ENCODE measurements at regions not wholly inside any gene's neighbourhood (a gene's known extent, or its start where the extent isn't known, plus 50 kb on each side); places are given as distances from the start of the nearest gene placed in this dataset.

GRCh38 chr3:103752986-103753385 lies 1318.2 kb downstream of the ZPLD1 start:
- TF ChIP-seq POLR2A (IDR thresholded peaks at IDR 0.05) (no peak), POLR2AphosphoS5 (IDR thresholded peaks at IDR 0.05) (no peak)
- H3K4me1 ChIP-seq = no peaks in the 10 kb centered on the region
- intact Hi-C loops (cut with DNase I) = no loop called here
- H3K27ac ChIP-seq = no peak overlapping the region
- H3K4me3 ChIP-seq = no peak overlapping the region
- DNase-seq = no peak
- H3K9me3 ChIP-seq = no peaks in the 10 kb centered on the region
- no peaks in the 10 kb centered on the region for H3K36me3 ChIP-seq
- no peaks in the 10 kb centered on the region for H3K27me3 ChIP-seq

GRCh38 chr3:103767635-103768034 lies 1332.8 kb downstream of the ZPLD1 start:
- H3K27me3 ChIP-seq = no peaks in the 10 kb centered on the region
- H3K9me3 ChIP-seq = no peaks in the 10 kb centered on the region
- no peaks in the 10 kb centered on the region for H3K4me1 ChIP-seq
- intact Hi-C loops (cut with DNase I) = no loop called here
- TF ChIP-seq POLR2AphosphoS5 (IDR thresholded peaks at IDR 0.05) = no peak
- no peak for TF ChIP-seq CTCF (IDR thresholded peaks at IDR 0.05)
- no peak for TF ChIP-seq POLR2A (IDR thresholded peaks at IDR 0.05)
- TF ChIP-seq EP300 (IDR thresholded peaks at IDR 0.05) = no peak
- no peak for DNase-seq
- WGBS, 2 donors = 92 to 93% methylated on average over 12 of the region's 12 CpGs
- no peaks in the 10 kb centered on the region for H3K36me3 ChIP-seq
- H3K4me3 ChIP-seq = no peak overlapping the region
- no peak overlapping the region for H3K27ac ChIP-seq

- Histone ChIP-seq H3K4me3 (no peak overlapping the region), H3K27me3 (no peaks in the 10 kb centered on the region), H3K27ac (no peak overlapping the region), H3K4me1 (peaks cover 0 to 14% (median 6%) of the 10 kb centered on the region in 4 donors), H3K36me3 (no peaks in the 10 kb centered on the region), H3K9me3 (no peaks in the 10 kb centered on the region)
- intact Hi-C loops (cut with DNase I) = no loop called here
- DNase-seq = no peak
- WGBS, 2 donors = 79 to 83% methylated on average over 2 of the region's 2 CpGs
- TF ChIP-seq POLR2A (IDR thresholded peaks at IDR 0.05) = no peak
- no peak for TF ChIP-seq CTCF (IDR thresholded peaks at IDR 0.05)
- no peak for TF ChIP-seq EP300 (IDR thresholded peaks at IDR 0.05)
- no peak for TF ChIP-seq POLR2AphosphoS5 (IDR thresholded peaks at IDR 0.05)
Observed at GRCh38 chr3:103785017-103785416, 1350.2 kb downstream of the ZPLD1 start.

- no peak overlapping the region for H3K27ac ChIP-seq
- peaks cover 0 to 14% (median 6%) of the 10 kb centered on the region in 4 donors for H3K4me1 ChIP-seq
- intact Hi-C loops (cut with DNase I) = no loop called here
- no peak overlapping the region for H3K4me3 ChIP-seq
- H3K9me3 ChIP-seq = no peaks in the 10 kb centered on the region
- TF ChIP-seq POLR2AphosphoS5 (IDR thresholded peaks at IDR 0.05) (no peak), EP300 (IDR thresholded peaks at IDR 0.05) (no peak), CTCF (IDR thresholded peaks at IDR 0.05) (no peak), POLR2A (IDR thresholded peaks at IDR 0.05) (no peak)
- no peaks in the 10 kb centered on the region for H3K36me3 ChIP-seq
- WGBS, 2 donors = 44 to 67% methylated on average over 1 of the region's 1 CpG
- H3K27me3 ChIP-seq = no peaks in the 10 kb centered on the region
- DNase-seq = no peak
Observed at GRCh38 chr3:103785537-103785936, 1350.7 kb downstream of the ZPLD1 start.

GRCh38 chr3:103786296-103786695 lies 1351.5 kb downstream of the ZPLD1 start:
- 13 to 43% methylated on average over 4 of the region's 4 CpGs for WGBS, 2 donors
- TF ChIP-seq POLR2A (IDR thresholded peaks at IDR 0.05) (no peak), CTCF (IDR thresholded peaks at IDR 0.05) (no peak), POLR2AphosphoS5 (IDR thresholded peaks at IDR 0.05) (no peak), EP300 (IDR thresholded peaks at IDR 0.05) (no peak)
- intact Hi-C loops (cut with DNase I) = no loop called here
- Histone ChIP-seq H3K9me3 (no peaks in the 10 kb centered on the region), H3K4me1 (peaks cover 0 to 14% (median 6%) of the 10 kb centered on the region in 4 donors), H3K36me3 (no peaks in the 10 kb centered on the region), H3K27me3 (no peaks in the 10 kb centered on the region), H3K4me3 (no peak overlapping the region), H3K27ac (no peak overlapping the region)
- DNase-seq = no peak

Data from sigmoid colon (tissue), 6 donors.